Hepatocyte (in vitro differentiated cells): ENCODE measurements at regions not wholly inside any gene's neighbourhood (a gene's known extent, or its start where the extent isn't known, plus 50 kb on each side); places are given as distances from the start of the nearest gene placed in this dataset.

Experiments used
- EZH2 ChIP-seq: fragments of 200-600 bp; sonication (generic); IDR thresholded peaks from 2 replicates; pipeline ENCODE4 v1.6.1; 2016; ENCODE audit warnings: antibody characterized with exemption, mild to moderate bottlenecking, borderline replicate concordance
- EZH2phosphoT487 ChIP-seq: fragments of 200-600 bp; sonication (generic); IDR thresholded peaks from one replicate; pipeline ENCODE4 v1.6.1; 2018; ENCODE audit warnings: antibody characterized with exemption, mild to moderate bottlenecking, low read depth, moderate library complexity; ENCODE audit not compliant: unreplicated experiment, severe bottlenecking
- TF ChIP-seq, protein P1 (sequence below): fragments of 200-600 bp; sonication (generic); IDR thresholded peaks from 2 replicates; pipeline ENCODE4 v1.5.1; 2016; ENCODE audit warnings: antibody characterized with exemption, mild to moderate bottlenecking; ENCODE audit not compliant: poor library complexity

DNA sequence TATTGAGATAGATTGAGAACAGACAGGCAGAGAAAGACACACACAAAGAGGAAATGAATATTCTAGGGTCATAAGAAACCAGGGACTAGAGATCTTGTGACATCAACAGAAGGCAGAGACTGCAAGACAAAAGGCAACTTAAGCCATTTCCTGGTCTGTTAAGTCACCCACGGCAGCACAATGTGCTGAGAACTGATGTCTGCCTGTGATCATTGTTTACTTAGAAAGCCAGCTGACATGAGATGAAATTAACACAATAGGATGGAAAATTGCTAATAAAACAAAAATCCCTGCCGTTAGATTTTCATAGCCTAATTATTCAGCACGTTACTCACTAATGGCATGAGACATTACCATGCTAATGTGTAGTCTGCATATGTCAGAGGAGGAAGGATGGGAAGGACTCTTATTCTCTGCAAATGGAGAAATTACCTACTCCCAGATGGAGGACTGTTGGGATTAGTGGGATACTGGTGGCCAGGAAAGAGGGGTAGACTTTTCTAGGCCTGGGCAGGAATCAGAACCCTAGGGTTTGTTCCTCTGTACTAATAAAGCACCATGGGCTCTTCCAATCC is 191.3 kb upstream of the PODXL start:
- TF ChIP-seq, protein P1, sequence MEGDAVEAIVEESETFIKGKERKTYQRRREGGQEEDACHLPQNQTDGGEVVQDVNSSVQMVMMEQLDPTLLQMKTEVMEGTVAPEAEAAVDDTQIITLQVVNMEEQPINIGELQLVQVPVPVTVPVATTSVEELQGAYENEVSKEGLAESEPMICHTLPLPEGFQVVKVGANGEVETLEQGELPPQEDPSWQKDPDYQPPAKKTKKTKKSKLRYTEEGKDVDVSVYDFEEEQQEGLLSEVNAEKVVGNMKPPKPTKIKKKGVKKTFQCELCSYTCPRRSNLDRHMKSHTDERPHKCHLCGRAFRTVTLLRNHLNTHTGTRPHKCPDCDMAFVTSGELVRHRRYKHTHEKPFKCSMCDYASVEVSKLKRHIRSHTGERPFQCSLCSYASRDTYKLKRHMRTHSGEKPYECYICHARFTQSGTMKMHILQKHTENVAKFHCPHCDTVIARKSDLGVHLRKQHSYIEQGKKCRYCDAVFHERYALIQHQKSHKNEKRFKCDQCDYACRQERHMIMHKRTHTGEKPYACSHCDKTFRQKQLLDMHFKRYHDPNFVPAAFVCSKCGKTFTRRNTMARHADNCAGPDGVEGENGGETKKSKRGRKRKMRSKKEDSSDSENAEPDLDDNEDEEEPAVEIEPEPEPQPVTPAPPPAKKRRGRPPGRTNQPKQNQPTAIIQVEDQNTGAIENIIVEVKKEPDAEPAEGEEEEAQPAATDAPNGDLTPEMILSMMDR, result no peak
- TF ChIP-seq EZH2phosphoT487 (no peak), EZH2 (no peak)
